Muscle layer of duodenum (tissue), 2 donors: ENCODE measurements at regions not wholly inside any gene's neighbourhood (a gene's known extent, or its start where the extent isn't known, plus 50 kb on each side); places are given as distances from the start of the nearest gene placed in this dataset.
A peak's percentile ranks its signal among the peaks of the same experiment; 100 is the strongest.

ENCODE experiments used
- H3K27ac ChIP-seq: one replicate; pipeline ENCODE4 v1.7.0; 2013; ENCODE audit warnings: mild to moderate bottlenecking, low read length
- H3K27me3 ChIP-seq: one replicate; pipeline ENCODE4 v1.7.0; 2013; ENCODE audit warnings: low read depth, mild to moderate bottlenecking, control low read depth, low read length
- H3K36me3 ChIP-seq, 2 donors: one replicate each; pipeline ENCODE4 v1.7.0; 2013; ENCODE audit warnings: low read length in 2 of 2, control low read depth in 1 of 2, mild to moderate bottlenecking in 1 of 2; ENCODE audit not compliant: insufficient read depth in 2 of 2, control insufficient read depth in 1 of 2
- H3K4me1 ChIP-seq, 2 donors: one replicate each; pipeline ENCODE4 v1.7.0; 2013; ENCODE audit warnings: low read length in 2 of 2, mild to moderate bottlenecking in 2 of 2, control low read depth in 1 of 2, moderate library complexity in 1 of 2; ENCODE audit not compliant: insufficient read depth in 2 of 2, control insufficient read depth in 1 of 2
- H3K4me3 ChIP-seq, 2 donors: one replicate each; pipeline ENCODE4 v1.7.0; 2013; ENCODE audit warnings: low read length in 2 of 2, low read depth in 1 of 2, mild to moderate bottlenecking in 1 of 2
- H3K9me3 ChIP-seq, 2 donors: one replicate each; pipeline ENCODE4 v1.7.0; 2013; ENCODE audit warnings: low read length in 2 of 2, control low read depth in 1 of 2, mild to moderate bottlenecking in 1 of 2; ENCODE audit not compliant: control insufficient read depth in 1 of 2
- donor health status: healthy.

DNA sequence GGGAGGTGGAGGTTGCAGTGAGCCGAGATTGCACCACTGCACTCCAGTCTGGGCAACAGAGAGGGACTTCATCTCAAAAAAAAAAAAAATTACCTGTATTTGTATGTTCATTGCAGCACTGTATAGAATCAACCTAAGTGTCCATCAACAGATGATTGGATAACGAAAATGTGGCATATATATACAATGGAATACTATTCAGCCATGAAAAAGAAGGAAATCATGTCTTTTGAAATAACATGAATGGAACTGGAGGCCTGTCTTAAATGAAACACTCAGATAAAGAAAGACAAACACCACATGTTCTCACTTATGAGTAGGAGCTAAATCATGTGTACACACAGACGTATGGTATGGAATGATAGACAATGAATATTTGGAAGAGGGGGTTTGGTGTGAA, 59.4 kb upstream of the MEF2A start:
- Histone ChIP-seq H3K9me3 (no peaks in the 10 kb centered on the region), H3K27ac (no peak overlapping the region), H3K4me1 (peaks cover under 1 to 16% of the 10 kb centered on the region in 2 donors), H3K36me3 (no peaks in the 10 kb centered on the region), H3K27me3 (no peaks in the 10 kb centered on the region), H3K4me3 (no peak overlapping the region)

DNA sequence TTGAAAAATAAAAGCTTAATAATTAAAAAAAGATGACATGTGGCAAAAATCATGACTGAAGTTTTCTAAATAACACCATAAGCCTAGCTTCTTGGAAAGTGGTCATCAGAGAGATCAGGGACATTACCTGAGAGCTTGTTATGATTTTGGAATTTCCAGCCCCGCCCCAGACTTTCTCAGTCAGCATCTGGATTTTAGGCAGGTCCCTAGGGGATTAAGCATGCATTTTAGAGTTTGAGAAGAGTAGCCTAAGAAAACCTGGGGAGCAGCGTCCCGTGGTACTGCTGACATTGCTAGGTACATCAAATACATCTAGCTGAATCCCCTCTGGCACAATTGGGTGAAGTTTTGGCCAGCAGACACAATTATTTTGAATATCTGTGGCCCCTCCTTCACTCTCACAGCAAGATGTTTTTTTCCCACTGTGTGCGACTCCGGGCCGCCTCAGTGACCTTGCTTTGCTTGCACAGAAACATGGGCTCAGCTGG, 58.7 kb upstream of the MEF2A start:
- Histone ChIP-seq H3K27ac (no peak overlapping the region), H3K4me3 (no peak overlapping the region), H3K36me3 (no peaks in the 10 kb centered on the region), H3K27me3 (no peaks in the 10 kb centered on the region), H3K9me3 (no peaks in the 10 kb centered on the region), H3K4me1 (peaks cover 5 to 23% of the 10 kb centered on the region in 2 donors)

GRCh38 chr15:99507504-99508310, 58.1 kb upstream of the MEF2A start:
- H3K4me3 ChIP-seq: peak overlapping the region in 1 of 2 donors; percentile 1
- H3K36me3 ChIP-seq: no peaks in the 10 kb centered on the region
- peak overlapping the region; percentile 45 for H3K27ac ChIP-seq
- H3K4me1 ChIP-seq: peaks cover 5 to 25% of the 10 kb centered on the region in 2 donors
- H3K27me3 ChIP-seq: no peaks in the 10 kb centered on the region
- H3K9me3 ChIP-seq: no peaks in the 10 kb centered on the region

DNA sequence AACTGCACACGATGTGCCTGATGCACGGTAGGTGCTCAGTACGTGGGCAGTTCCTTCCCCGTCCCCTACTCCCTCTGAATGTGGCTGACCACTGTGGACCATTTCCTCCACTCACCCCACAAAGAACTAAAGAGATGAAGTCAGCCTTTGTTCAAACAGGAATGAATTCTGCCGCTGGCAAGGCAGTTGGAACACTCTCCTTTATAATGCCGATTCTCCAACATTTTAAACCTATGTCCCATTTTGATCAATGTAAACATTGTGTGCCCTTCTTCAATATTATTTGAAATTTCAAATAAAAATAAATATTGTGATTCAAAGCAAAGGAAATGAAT, 57.5 kb upstream of the MEF2A start:
- no peaks in the 10 kb centered on the region for H3K9me3 ChIP-seq
- no peaks in the 10 kb centered on the region for H3K36me3 ChIP-seq
- H3K27me3 ChIP-seq: no peaks in the 10 kb centered on the region
- H3K4me1 ChIP-seq: peaks cover 5 to 25% of the 10 kb centered on the region in 2 donors
- H3K4me3 ChIP-seq: peak overlapping the region in 1 of 2 donors; percentile 1
- H3K27ac ChIP-seq: peak overlapping the region; percentile 45

GRCh38 chr15:99508852-99509251, 56.9 kb upstream of the MEF2A start:
- no peak overlapping the region for H3K27ac ChIP-seq
- H3K4me1 ChIP-seq: peaks cover 5 to 25% of the 10 kb centered on the region in 2 donors

DNA sequence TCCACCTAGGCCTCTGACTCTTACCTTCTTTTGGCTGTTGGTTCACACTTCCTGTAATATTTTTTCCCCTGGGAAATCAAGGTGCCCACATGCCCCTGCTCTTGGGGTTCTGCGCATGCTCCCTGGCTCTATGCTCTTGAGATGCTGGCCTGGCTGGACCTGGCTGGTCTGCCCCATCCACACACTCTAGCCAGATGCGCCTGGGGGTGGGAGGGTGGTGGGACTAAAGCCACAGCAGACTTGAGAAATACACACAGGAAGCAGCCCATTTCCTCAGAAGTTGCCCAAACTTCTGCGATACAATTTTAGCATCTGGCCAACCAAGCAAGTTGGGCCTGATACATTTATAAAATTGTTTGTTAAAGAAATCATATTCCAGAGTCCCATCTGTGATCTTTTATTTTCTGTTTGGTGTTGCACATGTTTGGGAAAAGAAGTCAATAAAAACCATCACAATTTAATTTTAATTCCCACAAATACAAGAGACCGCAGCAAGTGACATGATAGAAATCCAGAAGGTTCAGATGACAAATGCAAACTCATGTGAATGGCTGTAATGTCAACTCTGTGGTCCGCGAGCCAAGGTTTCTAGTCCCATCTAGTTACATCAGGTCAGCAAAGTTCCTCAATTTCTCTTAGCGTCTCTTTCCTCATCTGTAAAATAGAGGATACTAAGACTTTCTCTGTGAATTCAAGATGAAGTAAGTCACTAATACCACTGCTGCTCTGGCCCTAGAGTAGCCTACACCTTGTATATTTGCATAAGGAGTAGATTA, 55.9 kb upstream of the MEF2A start:
- H3K9me3 ChIP-seq: no peaks in the 10 kb centered on the region
- H3K27me3 ChIP-seq: no peaks in the 10 kb centered on the region
- no peaks in the 10 kb centered on the region for H3K36me3 ChIP-seq
- no peak overlapping the region for H3K27ac ChIP-seq
- H3K4me3 ChIP-seq: no peak overlapping the region
- H3K4me1 ChIP-seq: peaks cover 5 to 25% of the 10 kb centered on the region in 2 donors

More at GRCh38 chr15:99508852-99509251, 56.9 kb upstream of the MEF2A start:
- Histone ChIP-seq H3K9me3 (no peaks in the 10 kb centered on the region), H3K36me3 (no peaks in the 10 kb centered on the region), H3K27me3 (no peaks in the 10 kb centered on the region), H3K4me3 (no peak overlapping the region)

- Histone ChIP-seq H3K4me1 (peaks cover 5 to 25% of the 10 kb centered on the region in 2 donors), H3K36me3 (no peaks in the 10 kb centered on the region), H3K27me3 (no peaks in the 10 kb centered on the region), H3K4me3 (no peak overlapping the region), H3K9me3 (no peaks in the 10 kb centered on the region), H3K27ac (no peak overlapping the region)
Measured at GRCh38 chr15:99511531-99511865, 54.3 kb upstream of the MEF2A start.

GRCh38 chr15:99511866-99512661, 53.7 kb upstream of the MEF2A start:
- Histone ChIP-seq H3K36me3 (no peaks in the 10 kb centered on the region), H3K4me1 (peaks cover 5 to 23% of the 10 kb centered on the region in 2 donors), H3K9me3 (no peaks in the 10 kb centered on the region), H3K27me3 (no peaks in the 10 kb centered on the region), H3K4me3 (no peak overlapping the region), H3K27ac (no peak overlapping the region)

GRCh38 chr15:99514306-99514705, 51.5 kb upstream of the MEF2A start:
- Histone ChIP-seq H3K9me3 (no peaks in the 10 kb centered on the region), H3K27ac (no peak overlapping the region), H3K36me3 (no peaks in the 10 kb centered on the region), H3K4me1 (peaks cover 5 to 12% of the 10 kb centered on the region in 2 donors), H3K4me3 (no peak overlapping the region), H3K27me3 (no peaks in the 10 kb centered on the region)
